ENCODE measurements at regions not wholly inside any gene's neighbourhood (a gene's known extent, or its start where the extent isn't known, plus 50 kb on each side); places are given as distances from the start of the nearest gene placed in this dataset.

- Histone ChIP-seq H3K36me3 (ENCODE audit: control insufficient read depth in 2 of 2, insufficient read depth in 2 of 2, low read length in 1 of 2) (no peaks in the 10 kb centered on the region), H3K27ac (ENCODE audit: low read depth in 2 of 2, low read length in 1 of 2) (no peak overlapping the region), H3K27me3 (ENCODE audit: control insufficient read depth in 1 of 2, insufficient read depth in 2 of 2, low read length in 2 of 2) (no peaks in the 10 kb centered on the region), H3K4me3 (ENCODE audit: low read depth in 1 of 2, low read length in 2 of 2) (no peak overlapping the region), H3K9me3 (ENCODE audit: control insufficient read depth in 2 of 2, insufficient read depth in 1 of 2, low read depth in 1 of 2, low read length in 1 of 2) (no peaks in the 10 kb centered on the region), H3K4me1 (ENCODE audit: control insufficient read depth in 2 of 2, insufficient read depth in 2 of 2, low read length in 1 of 2) (no peaks in the 10 kb centered on the region)
- WGBS, 2 donors = 85 to 87% methylated on average over 2 of the region's 2 CpGs
Measured at GRCh38 chr2:181143790-181144300, 163.4 kb downstream of the UBE2E3 start.

GRCh38 chr2:181145645-181146044 is 165.2 kb downstream of the UBE2E3 start:
- Histone ChIP-seq H3K27me3 (ENCODE audit: control insufficient read depth in 1 of 2, insufficient read depth in 2 of 2, low read length in 2 of 2) (no peaks in the 10 kb centered on the region), H3K4me3 (ENCODE audit: low read depth in 1 of 2, low read length in 2 of 2) (no peak overlapping the region), H3K9me3 (ENCODE audit: control insufficient read depth in 2 of 2, insufficient read depth in 1 of 2, low read depth in 1 of 2, low read length in 1 of 2) (no peaks in the 10 kb centered on the region), H3K36me3 (ENCODE audit: control insufficient read depth in 2 of 2, insufficient read depth in 2 of 2, low read length in 1 of 2) (no peaks in the 10 kb centered on the region), H3K27ac (ENCODE audit: low read depth in 2 of 2, low read length in 1 of 2) (no peak overlapping the region), H3K4me1 (ENCODE audit: control insufficient read depth in 2 of 2, insufficient read depth in 2 of 2, low read length in 1 of 2) (no peaks in the 10 kb centered on the region)
- WGBS, 2 donors = 95 to 96% methylated on average over 22 of the region's 22 CpGs

- 75 to 76% methylated on average over 2 of the region's 2 CpGs for WGBS, 2 donors
- no peaks in the 10 kb centered on the region for H3K36me3 ChIP-seq (ENCODE audit: control insufficient read depth in 2 of 2, insufficient read depth in 2 of 2, low read length in 1 of 2)
- H3K4me1 ChIP-seq (ENCODE audit: control insufficient read depth in 2 of 2, insufficient read depth in 2 of 2, low read length in 1 of 2) = no peaks in the 10 kb centered on the region
- H3K27ac ChIP-seq (ENCODE audit: low read depth in 2 of 2, low read length in 1 of 2) = no peak overlapping the region
- H3K27me3 ChIP-seq (ENCODE audit: control insufficient read depth in 1 of 2, insufficient read depth in 2 of 2, low read length in 2 of 2) = no peaks in the 10 kb centered on the region
- no peaks in the 10 kb centered on the region for H3K9me3 ChIP-seq (ENCODE audit: control insufficient read depth in 2 of 2, insufficient read depth in 1 of 2, low read depth in 1 of 2, low read length in 1 of 2)
- no peak overlapping the region for H3K4me3 ChIP-seq (ENCODE audit: low read depth in 1 of 2, low read length in 2 of 2)
Measured at GRCh38 chr2:181146171-181146570, 165.8 kb downstream of the UBE2E3 start.

GRCh38 chr2:181149056-181149455 is 168.7 kb downstream of the UBE2E3 start:
- Histone ChIP-seq H3K36me3 (ENCODE audit: control insufficient read depth in 2 of 2, insufficient read depth in 2 of 2, low read length in 1 of 2) (no peaks in the 10 kb centered on the region), H3K27me3 (ENCODE audit: control insufficient read depth in 1 of 2, insufficient read depth in 2 of 2, low read length in 2 of 2) (no peaks in the 10 kb centered on the region), H3K4me1 (ENCODE audit: control insufficient read depth in 2 of 2, insufficient read depth in 2 of 2, low read length in 1 of 2) (no peaks in the 10 kb centered on the region), H3K9me3 (ENCODE audit: control insufficient read depth in 2 of 2, insufficient read depth in 1 of 2, low read depth in 1 of 2, low read length in 1 of 2) (no peaks in the 10 kb centered on the region), H3K27ac (ENCODE audit: low read depth in 2 of 2, low read length in 1 of 2) (no peak overlapping the region), H3K4me3 (ENCODE audit: low read depth in 1 of 2, low read length in 2 of 2) (no peak overlapping the region)
- WGBS, 2 donors = 53 to 56% methylated on average over 2 of the region's 2 CpGs

- H3K27ac ChIP-seq (ENCODE audit: low read depth in 2 of 2, low read length in 1 of 2) = no peak overlapping the region
- H3K9me3 ChIP-seq (ENCODE audit: control insufficient read depth in 2 of 2, insufficient read depth in 1 of 2, low read depth in 1 of 2, low read length in 1 of 2) = no peaks in the 10 kb centered on the region
- H3K36me3 ChIP-seq (ENCODE audit: control insufficient read depth in 2 of 2, insufficient read depth in 2 of 2, low read length in 1 of 2) = no peaks in the 10 kb centered on the region
- H3K4me1 ChIP-seq (ENCODE audit: control insufficient read depth in 2 of 2, insufficient read depth in 2 of 2, low read length in 1 of 2) = no peaks in the 10 kb centered on the region
- no peak overlapping the region for H3K4me3 ChIP-seq (ENCODE audit: low read depth in 1 of 2, low read length in 2 of 2)
- H3K27me3 ChIP-seq (ENCODE audit: control insufficient read depth in 1 of 2, insufficient read depth in 2 of 2, low read length in 2 of 2) = no peaks in the 10 kb centered on the region
Measured at GRCh38 chr2:181152226-181152625, 171.8 kb downstream of the UBE2E3 start.

- H3K4me3 ChIP-seq (ENCODE audit: low read depth in 1 of 2, low read length in 2 of 2) = no peak overlapping the region
- H3K27me3 ChIP-seq (ENCODE audit: control insufficient read depth in 1 of 2, insufficient read depth in 2 of 2, low read length in 2 of 2) = no peaks in the 10 kb centered on the region
- no peak overlapping the region for H3K27ac ChIP-seq (ENCODE audit: low read depth in 2 of 2, low read length in 1 of 2)
- no peaks in the 10 kb centered on the region for H3K9me3 ChIP-seq (ENCODE audit: control insufficient read depth in 2 of 2, insufficient read depth in 1 of 2, low read depth in 1 of 2, low read length in 1 of 2)
- H3K4me1 ChIP-seq (ENCODE audit: control insufficient read depth in 2 of 2, insufficient read depth in 2 of 2, low read length in 1 of 2) = no peaks in the 10 kb centered on the region
- WGBS, 2 donors = 15 to 37% methylated on average over 2 of the region's 2 CpGs
- no peaks in the 10 kb centered on the region for H3K36me3 ChIP-seq (ENCODE audit: control insufficient read depth in 2 of 2, insufficient read depth in 2 of 2, low read length in 1 of 2)
Measured at GRCh38 chr2:181152701-181153100, 172.3 kb downstream of the UBE2E3 start.

GRCh38 chr2:181153886-181154285 is 173.5 kb downstream of the UBE2E3 start:
- no peaks in the 10 kb centered on the region for H3K27me3 ChIP-seq (ENCODE audit: control insufficient read depth in 1 of 2, insufficient read depth in 2 of 2, low read length in 2 of 2)
- no peak overlapping the region for H3K27ac ChIP-seq (ENCODE audit: low read depth in 2 of 2, low read length in 1 of 2)
- no peaks in the 10 kb centered on the region for H3K9me3 ChIP-seq (ENCODE audit: control insufficient read depth in 2 of 2, insufficient read depth in 1 of 2, low read depth in 1 of 2, low read length in 1 of 2)
- H3K36me3 ChIP-seq (ENCODE audit: control insufficient read depth in 2 of 2, insufficient read depth in 2 of 2, low read length in 1 of 2) = no peaks in the 10 kb centered on the region
- H3K4me1 ChIP-seq (ENCODE audit: control insufficient read depth in 2 of 2, insufficient read depth in 2 of 2, low read length in 1 of 2) = no peaks in the 10 kb centered on the region
- no peak overlapping the region for H3K4me3 ChIP-seq (ENCODE audit: low read depth in 1 of 2, low read length in 2 of 2)
- WGBS, 2 donors = 65 to 73% methylated on average over 1 of the region's 1 CpG

GRCh38 chr2:181157326-181157725 is 176.9 kb downstream of the UBE2E3 start:
- Histone ChIP-seq H3K36me3 (ENCODE audit: control insufficient read depth in 2 of 2, insufficient read depth in 2 of 2, low read length in 1 of 2) (no peaks in the 10 kb centered on the region), H3K4me3 (ENCODE audit: low read depth in 1 of 2, low read length in 2 of 2) (no peak overlapping the region), H3K27me3 (ENCODE audit: control insufficient read depth in 1 of 2, insufficient read depth in 2 of 2, low read length in 2 of 2) (no peaks in the 10 kb centered on the region), H3K27ac (ENCODE audit: low read depth in 2 of 2, low read length in 1 of 2) (no peak overlapping the region), H3K4me1 (ENCODE audit: control insufficient read depth in 2 of 2, insufficient read depth in 2 of 2, low read length in 1 of 2) (no peaks in the 10 kb centered on the region), H3K9me3 (ENCODE audit: control insufficient read depth in 2 of 2, insufficient read depth in 1 of 2, low read depth in 1 of 2, low read length in 1 of 2) (no peaks in the 10 kb centered on the region)
- 81 to 86% methylated on average over 4 of the region's 4 CpGs for WGBS, 2 donors

GRCh38 chr2:181158427-181158826 is 178.0 kb downstream of the UBE2E3 start:
- no peaks in the 10 kb centered on the region for H3K36me3 ChIP-seq (ENCODE audit: control insufficient read depth in 2 of 2, insufficient read depth in 2 of 2, low read length in 1 of 2)
- H3K4me1 ChIP-seq (ENCODE audit: control insufficient read depth in 2 of 2, insufficient read depth in 2 of 2, low read length in 1 of 2) = no peaks in the 10 kb centered on the region
- 56 to 63% methylated on average over 1 of the region's 1 CpG for WGBS, 2 donors
- no peak overlapping the region for H3K27ac ChIP-seq (ENCODE audit: low read depth in 2 of 2, low read length in 1 of 2)
- H3K27me3 ChIP-seq (ENCODE audit: control insufficient read depth in 1 of 2, insufficient read depth in 2 of 2, low read length in 2 of 2) = no peaks in the 10 kb centered on the region
- H3K4me3 ChIP-seq (ENCODE audit: low read depth in 1 of 2, low read length in 2 of 2) = no peak overlapping the region
- no peaks in the 10 kb centered on the region for H3K9me3 ChIP-seq (ENCODE audit: control insufficient read depth in 2 of 2, insufficient read depth in 1 of 2, low read depth in 1 of 2, low read length in 1 of 2)

GRCh38 chr2:181161615-181162014 is 181.2 kb downstream of the UBE2E3 start:
- H3K9me3 ChIP-seq (ENCODE audit: control insufficient read depth in 2 of 2, insufficient read depth in 1 of 2, low read depth in 1 of 2, low read length in 1 of 2) = no peaks in the 10 kb centered on the region
- H3K4me3 ChIP-seq (ENCODE audit: low read depth in 1 of 2, low read length in 2 of 2) = no peak overlapping the region
- no peaks in the 10 kb centered on the region for H3K4me1 ChIP-seq (ENCODE audit: control insufficient read depth in 2 of 2, insufficient read depth in 2 of 2, low read length in 1 of 2)
- no peaks in the 10 kb centered on the region for H3K36me3 ChIP-seq (ENCODE audit: control insufficient read depth in 2 of 2, insufficient read depth in 2 of 2, low read length in 1 of 2)
- H3K27ac ChIP-seq (ENCODE audit: low read depth in 2 of 2, low read length in 1 of 2) = no peak overlapping the region
- WGBS, 2 donors = 93 to 95% methylated on average over 1 of the region's 1 CpG
- H3K27me3 ChIP-seq (ENCODE audit: control insufficient read depth in 1 of 2, insufficient read depth in 2 of 2, low read length in 2 of 2) = no peaks in the 10 kb centered on the region

All from esophagus (tissue), 2 donors.